ENCODE measurements at regions not wholly inside any gene's neighbourhood (a gene's known extent, or its start where the extent isn't known, plus 50 kb on each side); places are given as distances from the start of the nearest gene placed in this dataset.

GRCh38 chr1:218643281-218643680 lies 298.1 kb downstream of the TGFB2 start:
- DNase-seq = no peak

DNA sequence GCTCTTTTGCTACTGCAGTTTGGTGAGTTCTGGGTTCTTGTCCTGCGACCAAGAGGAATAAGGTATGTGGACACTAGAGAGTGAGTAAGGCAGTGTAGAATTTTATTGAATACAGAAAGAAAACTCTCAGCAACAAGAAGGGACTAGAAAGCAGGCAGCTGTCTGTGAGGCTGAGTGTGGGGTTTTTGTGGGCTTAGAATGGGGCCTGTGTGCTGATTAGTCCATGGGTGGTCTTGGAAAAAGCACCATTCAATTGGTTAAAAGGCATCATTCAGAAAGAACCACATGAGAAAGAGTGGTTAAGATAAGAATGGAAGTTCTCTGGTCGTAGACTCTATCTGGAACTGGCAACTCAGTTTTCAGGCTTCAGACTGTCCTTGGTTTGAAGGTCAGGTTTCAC lies 298.8 kb downstream of the TGFB2 start:
- no peak for DNase-seq

- peak; percentile 13 to 49 for DNase-seq
These were observed 301.2 kb downstream of the TGFB2 start for GRCh38 chr1:218646288-218646687.

DNA sequence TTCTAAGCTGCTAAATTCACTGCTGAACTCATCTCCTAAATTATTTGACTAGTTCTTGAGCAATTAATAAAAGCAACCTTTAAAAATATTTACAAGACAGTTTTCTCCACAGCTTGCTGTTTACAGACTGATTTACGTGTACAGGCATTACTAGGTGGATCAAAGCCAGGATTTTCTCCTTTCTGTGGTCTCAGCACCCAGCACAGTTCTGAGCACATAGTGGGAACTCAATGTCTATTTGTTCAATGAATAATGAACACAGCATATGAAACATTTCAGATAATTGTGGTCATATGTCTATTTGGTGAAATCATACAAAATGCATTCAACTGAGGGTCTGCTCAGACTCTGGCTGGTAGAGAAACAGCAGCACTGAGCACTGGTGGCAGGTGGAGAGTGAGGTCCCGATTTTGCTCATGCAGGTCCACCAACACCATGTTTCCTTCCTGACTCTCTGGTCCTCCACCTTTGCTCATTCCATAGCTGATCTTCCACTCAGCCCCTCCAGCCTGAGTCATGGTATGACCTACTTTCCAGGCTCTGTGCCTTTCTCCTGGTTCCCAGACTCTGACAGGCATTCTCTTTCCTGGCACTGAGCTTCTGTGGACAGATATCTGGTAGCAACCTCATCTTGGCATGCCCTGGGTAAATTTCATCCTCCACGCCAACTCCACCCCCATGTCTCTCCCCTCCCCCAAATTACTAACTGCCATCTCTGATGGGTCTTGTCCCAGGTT lies 311.3 kb downstream of the TGFB2 start:
- no peak for DNase-seq

DNA sequence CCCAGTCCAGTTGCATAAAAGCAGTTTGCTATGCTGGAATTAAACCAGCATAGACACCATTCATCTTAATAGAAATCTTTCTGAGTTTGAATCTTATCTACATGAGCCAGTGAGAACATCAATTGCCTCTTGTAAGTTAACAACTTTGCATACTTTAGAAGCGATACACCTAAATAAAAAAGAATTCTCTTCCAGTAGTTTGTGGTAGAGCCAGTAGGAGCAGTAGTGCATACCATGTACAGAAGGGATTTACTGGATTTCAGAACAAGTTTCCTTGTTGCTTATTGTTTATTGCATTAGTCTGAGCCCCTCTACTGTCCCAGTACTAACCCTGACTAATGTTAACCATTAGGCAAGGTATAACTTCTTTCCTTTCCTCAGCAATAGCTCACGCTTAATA lies 313.1 kb downstream of the TGFB2 start:
- DNase-seq = no peak

DNA sequence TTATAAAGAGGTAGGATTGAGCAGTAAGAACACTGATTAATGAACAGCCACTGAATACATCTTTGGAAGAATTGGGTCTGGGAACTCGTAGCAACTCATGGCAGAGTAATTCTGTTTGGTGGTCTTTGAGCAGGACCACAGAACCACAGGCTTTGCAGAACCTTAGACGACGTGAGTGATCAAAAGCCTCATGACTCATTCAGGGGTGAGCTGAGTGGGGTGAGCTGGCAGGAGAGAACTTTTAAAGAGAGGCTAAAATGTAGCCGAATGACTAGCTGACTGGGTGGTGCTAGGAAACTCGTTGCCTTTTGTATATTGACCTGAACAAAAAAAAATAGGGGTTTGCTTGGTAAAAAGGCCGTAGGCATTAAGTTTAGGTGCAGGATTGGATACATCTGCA lies 313.8 kb downstream of the TGFB2 start:
- DNase-seq = no peak

DNA sequence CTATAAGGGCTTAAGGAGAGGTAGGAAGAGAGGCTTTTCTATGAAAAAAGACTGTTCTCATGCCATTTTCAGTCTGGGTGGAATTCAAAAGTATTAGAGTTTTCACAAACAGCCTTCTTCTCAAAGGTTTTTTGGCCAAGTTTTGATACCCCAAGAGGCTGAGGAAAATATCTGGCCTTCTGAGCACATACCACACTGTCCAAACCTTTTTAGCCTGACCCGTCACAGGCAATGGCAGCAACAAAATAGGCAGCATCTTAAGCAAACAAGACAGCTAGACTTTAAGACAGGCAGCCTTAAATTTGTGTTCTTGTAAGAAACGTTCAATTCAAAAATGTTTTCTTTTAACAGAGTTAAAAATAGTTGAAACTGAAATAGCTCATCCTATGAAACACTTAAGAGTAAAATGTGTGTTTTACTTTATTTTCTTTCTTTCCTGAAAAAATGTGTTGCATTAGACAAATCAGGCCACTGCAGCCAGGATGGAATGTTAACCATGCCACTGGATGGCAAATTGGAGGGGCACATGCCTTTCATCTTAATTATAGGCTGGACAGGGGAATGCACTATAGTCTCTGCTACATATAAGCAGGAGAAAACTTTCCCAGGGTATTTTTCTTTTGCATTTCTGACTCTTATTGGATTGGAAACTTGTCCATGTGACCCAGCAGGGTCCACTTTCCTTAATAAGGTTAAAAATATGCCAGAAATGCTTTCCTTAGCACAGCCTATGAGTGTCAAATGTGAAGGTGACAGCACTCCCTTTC lies 315.0 kb downstream of the TGFB2 start:
- no peak for DNase-seq

DNA sequence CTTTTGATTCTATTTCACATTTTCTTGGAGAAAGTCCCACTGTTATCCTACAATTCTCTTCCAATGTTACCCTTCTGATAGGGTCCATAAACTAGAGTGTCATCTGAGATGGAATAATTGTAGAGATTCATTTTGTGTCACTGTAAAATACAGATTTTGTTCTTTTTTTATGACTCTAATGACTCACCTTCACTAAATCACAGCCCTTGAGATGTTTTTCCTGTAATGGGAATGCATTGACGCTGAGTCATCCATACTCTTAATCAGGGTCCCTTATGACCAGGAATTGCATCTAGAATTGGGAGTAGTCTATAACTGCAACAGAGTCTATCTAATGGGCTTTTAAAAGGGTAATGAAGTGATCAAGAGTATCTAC lies 315.5 kb downstream of the TGFB2 start:
- DNase-seq = no peak

- no peak for DNase-seq
These were observed 316.3 kb downstream of the TGFB2 start for GRCh38 chr1:218661411-218661810.

DNA sequence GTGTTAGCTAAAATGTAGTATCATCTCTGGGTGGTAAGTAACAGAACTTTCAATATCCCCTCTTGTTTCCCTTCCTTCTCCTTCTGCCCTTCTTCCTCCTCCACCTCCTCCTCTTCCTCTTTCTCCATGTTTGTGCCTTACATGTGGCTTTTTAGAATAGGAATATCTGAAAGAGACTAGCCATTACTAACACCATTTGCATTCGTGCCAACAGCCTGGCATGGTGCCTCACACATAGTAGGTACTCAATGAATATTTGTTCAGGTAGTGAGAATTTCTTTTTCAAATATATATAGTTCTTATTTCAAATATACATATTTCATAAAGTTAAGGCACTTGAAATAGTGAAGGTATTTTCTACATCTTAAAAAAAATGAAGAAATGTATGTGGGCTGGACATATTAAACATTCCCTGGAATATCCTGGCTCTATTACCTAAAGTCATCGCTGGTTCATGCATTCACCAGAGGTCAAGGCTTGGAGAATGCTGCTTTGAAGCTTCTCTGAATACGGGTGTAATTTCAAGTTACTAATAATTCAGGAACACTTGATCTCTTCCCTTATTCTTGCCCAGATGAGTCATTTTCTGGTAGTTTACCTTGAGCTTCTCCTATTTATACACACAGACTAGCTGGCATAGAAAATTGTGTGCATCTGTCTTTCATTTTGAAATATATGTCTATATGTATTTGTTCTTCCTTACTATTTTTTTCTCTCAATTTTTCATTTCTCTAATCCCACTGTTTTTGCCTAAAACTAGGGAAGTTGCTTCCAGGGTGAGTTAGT lies 319.4 kb downstream of the TGFB2 start:
- no peak for DNase-seq

- no peak for DNase-seq
These were observed 320.1 kb downstream of the TGFB2 start for GRCh38 chr1:218665221-218665620.

DNA sequence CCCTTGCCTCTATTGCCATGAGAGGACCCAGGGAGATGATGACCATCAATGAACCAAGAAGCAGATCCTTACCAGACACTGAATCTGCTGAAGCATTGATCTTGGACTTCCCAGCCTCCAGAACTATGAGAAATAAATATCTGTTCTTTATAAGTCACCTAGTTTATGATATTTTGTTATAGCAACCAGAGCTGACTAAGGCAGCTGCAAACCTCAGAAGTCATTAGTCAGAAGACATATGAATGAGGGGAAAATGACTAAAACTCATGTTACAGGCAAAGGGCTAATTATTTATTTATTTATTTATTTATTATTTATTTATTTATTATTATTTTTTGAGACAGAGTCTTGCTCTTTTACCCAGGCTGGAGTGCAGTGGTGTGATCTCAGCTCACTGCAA lies 321.1 kb downstream of the TGFB2 start:
- no peak for DNase-seq

DNA sequence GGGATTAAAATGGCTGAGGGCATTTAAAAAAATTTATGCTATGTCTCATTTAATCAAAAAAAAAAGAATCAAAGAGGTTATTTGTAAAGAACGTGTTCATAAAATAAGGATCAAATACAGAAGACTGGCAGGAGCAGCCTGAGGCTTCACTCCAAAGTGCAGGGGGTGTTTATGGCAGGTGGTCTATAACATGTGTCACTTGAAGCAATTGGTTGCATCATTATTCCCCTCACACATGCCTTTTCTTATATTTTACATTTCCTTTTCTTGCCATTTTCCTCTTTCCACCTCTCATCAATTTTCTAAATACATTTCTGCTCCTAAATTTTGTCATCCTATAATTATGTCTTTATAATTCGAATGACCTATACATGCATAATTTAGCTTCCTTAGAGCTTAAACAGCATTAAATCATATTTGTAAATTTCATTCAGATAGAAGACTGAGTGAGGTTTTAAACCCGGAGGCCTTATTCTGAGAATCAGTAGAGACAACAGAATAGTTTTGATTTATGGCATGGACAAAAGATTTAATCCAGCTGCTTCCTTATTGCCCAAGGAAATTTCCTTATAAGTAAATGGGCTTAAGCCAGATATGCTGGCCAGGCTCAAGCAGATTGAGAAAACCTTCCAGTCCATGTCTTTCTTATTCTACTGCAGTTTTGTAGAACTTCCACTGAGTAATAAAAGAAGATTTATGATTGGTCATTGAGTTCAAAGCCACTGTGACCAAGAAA lies 322.8 kb downstream of the TGFB2 start:
- no peak for DNase-seq

DNA sequence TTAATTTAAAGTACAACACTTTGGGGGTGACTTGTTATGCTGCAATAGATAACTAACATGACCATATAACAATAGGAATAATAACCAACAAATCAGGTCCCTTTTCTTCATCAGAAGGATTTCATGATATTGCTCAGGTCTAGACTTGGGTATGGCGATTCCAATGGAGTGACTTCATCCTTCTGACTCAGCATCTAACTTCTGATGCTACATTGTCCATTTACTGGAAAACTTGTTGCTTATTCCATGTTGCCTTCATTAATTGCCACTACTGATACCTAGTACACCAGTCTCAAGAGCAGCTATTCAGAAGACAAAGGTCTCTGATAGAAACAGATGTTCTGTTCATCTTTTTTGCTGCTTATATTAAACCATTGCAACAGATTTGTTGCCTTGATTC lies 324.3 kb downstream of the TGFB2 start:
- no peak for DNase-seq

GRCh38 chr1:218670875-218671274 lies 325.7 kb downstream of the TGFB2 start:
- no peak for DNase-seq

- no peak for DNase-seq
These were observed 326.4 kb downstream of the TGFB2 start for GRCh38 chr1:218671573-218671972.

GRCh38 chr1:218673170-218673569 lies 328.0 kb downstream of the TGFB2 start:
- DNase-seq = no peak

- no peak for DNase-seq
These were observed 329.2 kb downstream of the TGFB2 start for GRCh38 chr1:218674280-218674773.

DNA sequence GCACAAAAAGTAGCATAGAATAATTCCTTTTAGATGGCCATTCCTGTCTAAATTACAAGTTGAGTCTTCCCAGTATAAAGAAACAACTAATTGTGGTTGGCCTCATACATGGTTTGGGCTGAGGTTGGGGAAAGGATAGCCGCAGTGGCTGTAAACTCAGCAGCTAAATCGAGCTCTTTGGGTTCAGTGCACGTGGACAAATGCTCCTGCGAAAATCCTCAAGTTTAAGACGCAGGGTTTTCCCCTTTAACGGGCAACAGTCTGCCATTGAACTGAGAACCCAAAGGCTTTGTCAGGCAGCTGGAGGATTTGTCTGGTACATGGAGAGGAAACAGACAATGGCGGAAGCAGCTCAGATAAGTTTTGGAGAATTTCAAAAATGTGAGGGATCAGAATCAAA lies 331.9 kb downstream of the TGFB2 start:
- DNase-seq = no peak

DNA sequence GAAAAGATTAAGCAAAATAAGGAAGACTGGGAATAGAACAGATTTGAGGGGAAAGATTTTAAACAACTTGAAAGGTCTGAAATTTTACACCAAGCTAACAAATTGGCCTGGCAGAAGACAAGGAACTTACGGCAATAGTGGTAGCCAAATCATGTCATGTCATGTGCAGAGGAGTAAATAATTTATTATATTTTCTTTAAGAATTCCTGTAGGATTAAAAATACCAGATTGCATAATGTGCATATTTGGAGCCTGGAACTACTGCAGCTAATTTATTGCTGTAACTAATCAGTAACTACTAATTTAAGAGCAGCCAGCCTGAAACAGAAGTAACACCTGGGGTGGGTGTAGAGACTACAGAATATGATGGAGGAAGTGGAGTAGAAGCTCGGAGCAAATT lies 334.3 kb downstream of the TGFB2 start:
- no peak for DNase-seq

DNA sequence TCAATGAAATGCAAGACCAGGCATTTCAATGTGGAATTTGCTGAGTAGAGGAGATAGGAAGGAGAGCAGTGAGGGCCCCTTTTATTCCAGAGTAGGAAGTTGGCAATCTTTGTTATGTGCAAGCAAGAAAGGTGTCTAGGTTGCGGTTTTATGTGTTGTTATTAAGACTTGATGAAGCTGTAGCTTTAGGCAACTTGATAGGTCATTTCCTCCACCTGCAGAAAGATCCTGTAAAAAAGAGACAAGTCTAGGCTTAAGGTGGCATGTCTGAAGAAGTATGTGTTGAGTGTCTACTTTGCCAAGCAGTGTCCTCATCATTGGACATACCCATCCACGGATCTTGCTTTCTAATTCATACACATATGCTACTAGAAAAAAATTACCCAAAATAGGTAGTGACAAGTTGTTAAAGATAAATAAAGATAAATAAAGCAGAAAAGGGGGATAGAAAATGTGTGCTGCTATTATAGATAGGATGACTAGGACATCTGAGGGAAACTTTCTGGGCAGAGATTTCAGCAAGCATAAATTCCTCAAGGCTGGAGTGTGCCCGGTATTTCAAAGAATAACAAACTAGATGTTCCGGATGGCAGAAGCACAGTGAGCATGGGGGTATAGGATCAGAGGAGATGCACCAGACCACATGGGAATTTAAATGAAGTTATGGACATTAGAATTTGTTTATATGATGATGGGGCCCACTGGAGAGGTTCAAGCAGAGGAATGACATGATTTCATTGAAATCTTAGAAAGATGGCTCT lies 335.0 kb downstream of the TGFB2 start:
- DNase-seq = no peak

GRCh38 chr1:218683242-218683641 lies 338.1 kb downstream of the TGFB2 start:
- DNase-seq = no peak

Data from NCI-H526 (cell line).